Posterior vena cava (tissue), 2 donors: ENCODE measurements at regions not wholly inside any gene's neighbourhood (a gene's known extent, or its start where the extent isn't known, plus 50 kb on each side); places are given as distances from the start of the nearest gene placed in this dataset.

Experiments used
- DNase-seq: peaks from one replicate; pipeline ENCODE4 v3.0.0-alpha.2; 2020; ENCODE audit warnings: low spot score
- intact Hi-C, 2 donors: fragments of 100-400 bp; cut with DNase I; formaldehyde crosslinking; loops; one replicate each; pipeline versions ENCODE4 v1.14.1 to v1.14.2; 2022 to 2023
- donor health status: DM: yes; HTN: yes; CAD: no.
- donor health status: DM: yes; HTN: yes; CAD: no.

- intact Hi-C loops = no loop called here
- DNase-seq = no peak
Observed at GRCh38 chr4:135605076-135605475, 1403.5 kb upstream of the PABPC4L start.

GRCh38 chr4:135604531-135604930 lies 1402.9 kb upstream of the PABPC4L start:
- DNase-seq = no peak
- intact Hi-C loops = no loop called here

- intact Hi-C loops = no loop called here
- DNase-seq = no peak
Observed at GRCh38 chr4:135601351-135601750, 1399.8 kb upstream of the PABPC4L start.

- DNase-seq = no peak
- intact Hi-C loops = no loop called here
Observed at GRCh38 chr4:135598151-135598550, 1396.6 kb upstream of the PABPC4L start.

- intact Hi-C loops = no loop called here
- no peak for DNase-seq
Observed at GRCh38 chr4:135594521-135594920, 1392.9 kb upstream of the PABPC4L start.

GRCh38 chr4:135575041-135575440 lies 1373.5 kb upstream of the PABPC4L start:
- intact Hi-C loops = no loop called here
- no peak for DNase-seq

GRCh38 chr4:135573251-135573650 lies 1371.7 kb upstream of the PABPC4L start:
- DNase-seq = no peak
- intact Hi-C loops = no loop called here

GRCh38 chr4:135564090-135564489 lies 1362.5 kb upstream of the PABPC4L start:
- intact Hi-C loops = no loop called here
- no peak for DNase-seq

- no peak for DNase-seq
- intact Hi-C loops = no loop called here
Observed at GRCh38 chr4:135553213-135553612, 1351.6 kb upstream of the PABPC4L start.

- no peak for DNase-seq
- intact Hi-C loops = no loop called here
Observed at GRCh38 chr4:135552131-135552530, 1350.5 kb upstream of the PABPC4L start.

GRCh38 chr4:135548711-135549110 lies 1347.1 kb upstream of the PABPC4L start:
- no peak for DNase-seq
- intact Hi-C loops = no loop called here

- DNase-seq = no peak
- intact Hi-C loops = no loop called here
Observed at GRCh38 chr4:135545616-135546317, 1344.2 kb upstream of the PABPC4L start.

- intact Hi-C loops = no loop called here
- DNase-seq = no peak
Observed at GRCh38 chr4:135538698-135539097, 1337.1 kb upstream of the PABPC4L start.

- intact Hi-C loops = no loop called here
- DNase-seq = no peak
Observed at GRCh38 chr4:135533053-135533452, 1331.5 kb upstream of the PABPC4L start.

GRCh38 chr4:135532132-135532531 lies 1330.5 kb upstream of the PABPC4L start:
- DNase-seq = no peak
- intact Hi-C loops = no loop called here

- no peak for DNase-seq
- intact Hi-C loops = no loop called here
Observed at GRCh38 chr4:135515295-135515694, 1313.7 kb upstream of the PABPC4L start.

GRCh38 chr4:135510582-135510981 lies 1309.0 kb upstream of the PABPC4L start:
- no peak for DNase-seq
- intact Hi-C loops = no loop called here

- DNase-seq = no peak
- intact Hi-C loops = no loop called here
Observed at GRCh38 chr4:135508006-135508714, 1306.6 kb upstream of the PABPC4L start.

- DNase-seq = no peak
- intact Hi-C loops = no loop called here
Observed at GRCh38 chr4:135497563-135498152, 1296.1 kb upstream of the PABPC4L start.

- intact Hi-C loops = no loop called here
- no peak for DNase-seq
Observed at GRCh38 chr4:135492439-135492838, 1290.8 kb upstream of the PABPC4L start.

GRCh38 chr4:135485371-135485770 lies 1283.8 kb upstream of the PABPC4L start:
- DNase-seq = no peak
- intact Hi-C loops = no loop called here
